ENCODE measurements at regions not wholly inside any gene's neighbourhood (a gene's known extent, or its start where the extent isn't known, plus 50 kb on each side); places are given as distances from the start of the nearest gene placed in this dataset.

DNA sequence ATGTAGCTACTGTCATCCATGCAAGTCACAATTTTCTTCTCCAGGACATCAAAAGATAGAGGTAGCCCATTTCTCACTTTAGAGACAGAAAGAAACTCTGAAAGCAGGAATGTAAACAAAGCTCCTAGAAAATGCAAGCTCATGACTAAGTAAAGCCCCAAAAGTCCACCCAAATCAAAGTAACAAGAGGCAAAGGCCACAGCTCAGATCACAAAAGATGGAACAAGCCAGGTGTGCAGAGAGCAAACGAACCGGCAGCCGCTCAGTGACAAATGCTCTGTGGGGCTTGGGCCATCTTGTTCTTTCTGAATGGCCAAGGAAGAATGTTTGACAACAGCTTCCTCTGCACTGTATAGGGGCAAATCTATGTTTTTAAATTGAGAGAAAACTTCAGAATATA, 201.0 kb downstream of the CYRIA start:
- DNase-seq (ENCODE audit: extremely low read depth, low read depth), result no peak
- TF ChIP-seq, protein P1, sequence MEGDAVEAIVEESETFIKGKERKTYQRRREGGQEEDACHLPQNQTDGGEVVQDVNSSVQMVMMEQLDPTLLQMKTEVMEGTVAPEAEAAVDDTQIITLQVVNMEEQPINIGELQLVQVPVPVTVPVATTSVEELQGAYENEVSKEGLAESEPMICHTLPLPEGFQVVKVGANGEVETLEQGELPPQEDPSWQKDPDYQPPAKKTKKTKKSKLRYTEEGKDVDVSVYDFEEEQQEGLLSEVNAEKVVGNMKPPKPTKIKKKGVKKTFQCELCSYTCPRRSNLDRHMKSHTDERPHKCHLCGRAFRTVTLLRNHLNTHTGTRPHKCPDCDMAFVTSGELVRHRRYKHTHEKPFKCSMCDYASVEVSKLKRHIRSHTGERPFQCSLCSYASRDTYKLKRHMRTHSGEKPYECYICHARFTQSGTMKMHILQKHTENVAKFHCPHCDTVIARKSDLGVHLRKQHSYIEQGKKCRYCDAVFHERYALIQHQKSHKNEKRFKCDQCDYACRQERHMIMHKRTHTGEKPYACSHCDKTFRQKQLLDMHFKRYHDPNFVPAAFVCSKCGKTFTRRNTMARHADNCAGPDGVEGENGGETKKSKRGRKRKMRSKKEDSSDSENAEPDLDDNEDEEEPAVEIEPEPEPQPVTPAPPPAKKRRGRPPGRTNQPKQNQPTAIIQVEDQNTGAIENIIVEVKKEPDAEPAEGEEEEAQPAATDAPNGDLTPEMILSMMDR (IDR thresholded peaks at IDR 0.05; ENCODE audit: low read depth, low read length), result no peak

DNA sequence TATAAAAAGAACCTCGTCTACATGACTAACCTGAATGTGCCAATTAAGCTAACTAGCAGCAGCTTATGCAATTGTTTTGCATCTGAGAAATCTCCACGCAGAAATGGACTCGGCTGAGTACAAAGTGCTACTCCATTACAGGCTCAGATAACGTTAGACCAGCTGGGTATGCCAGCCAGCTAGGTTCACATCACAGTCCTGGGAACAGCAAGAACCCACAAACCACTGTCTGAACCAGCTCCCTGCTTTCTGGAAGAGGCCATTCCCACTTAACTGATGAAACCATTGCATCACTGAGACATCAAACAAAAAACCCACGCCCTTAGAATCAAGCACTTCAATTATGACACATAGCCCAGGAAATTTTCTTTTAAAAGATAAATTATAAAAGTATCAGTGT, 202.7 kb downstream of the CYRIA start:
- TF ChIP-seq, protein P1 (IDR thresholded peaks at IDR 0.05; ENCODE audit: low read depth, low read length), result no peak
- DNase-seq (ENCODE audit: extremely low read depth, low read depth), result no peak

DNA sequence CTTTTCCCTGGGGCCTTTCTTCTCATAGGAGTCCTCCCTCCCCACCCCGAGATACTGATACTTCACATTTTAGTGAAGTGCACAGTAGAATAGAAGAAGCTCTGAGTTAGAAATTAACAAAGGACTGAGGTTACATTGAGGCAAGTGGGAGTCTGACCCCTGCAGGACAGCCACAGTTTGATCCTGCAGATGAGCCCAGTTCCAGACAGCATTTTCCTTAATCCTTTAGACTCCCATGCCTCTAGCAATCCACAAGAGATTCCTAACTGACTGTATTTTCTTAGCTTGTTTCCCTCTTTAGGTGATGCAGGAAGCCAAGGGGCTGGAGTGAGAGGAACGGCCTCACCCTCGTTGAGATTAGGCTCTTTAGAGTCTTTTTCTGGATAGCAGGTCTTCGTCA, 204.0 kb downstream of the CYRIA start:
- no peak for DNase-seq (ENCODE audit: extremely low read depth, low read depth)
- TF ChIP-seq, protein P1 (IDR thresholded peaks at IDR 0.05; ENCODE audit: low read depth, low read length), result no peak

DNA sequence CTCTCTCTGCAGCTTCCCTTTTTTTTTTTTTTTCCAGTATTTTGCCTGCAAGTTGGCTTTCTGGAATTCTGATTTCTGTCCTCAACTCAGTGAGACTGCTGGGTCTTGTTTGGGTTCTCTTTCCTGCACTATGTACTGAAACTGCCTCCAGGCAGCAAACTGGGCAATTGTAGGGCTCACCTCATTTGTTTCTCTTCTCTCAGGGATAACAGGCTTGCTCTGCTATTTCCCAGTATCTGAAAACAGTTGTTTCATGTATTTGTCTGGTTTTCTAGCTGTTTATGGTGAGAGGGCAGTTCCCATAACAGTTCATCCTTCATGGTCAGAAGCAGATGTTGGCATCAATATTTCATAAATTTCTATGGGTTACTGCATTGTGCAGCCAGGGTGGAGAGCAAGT, 206.0 kb downstream of the CYRIA start:
- TF ChIP-seq, protein P1 (IDR thresholded peaks at IDR 0.05; ENCODE audit: low read depth, low read length), result no peak
- DNase-seq (ENCODE audit: extremely low read depth, low read depth), result no peak

DNA sequence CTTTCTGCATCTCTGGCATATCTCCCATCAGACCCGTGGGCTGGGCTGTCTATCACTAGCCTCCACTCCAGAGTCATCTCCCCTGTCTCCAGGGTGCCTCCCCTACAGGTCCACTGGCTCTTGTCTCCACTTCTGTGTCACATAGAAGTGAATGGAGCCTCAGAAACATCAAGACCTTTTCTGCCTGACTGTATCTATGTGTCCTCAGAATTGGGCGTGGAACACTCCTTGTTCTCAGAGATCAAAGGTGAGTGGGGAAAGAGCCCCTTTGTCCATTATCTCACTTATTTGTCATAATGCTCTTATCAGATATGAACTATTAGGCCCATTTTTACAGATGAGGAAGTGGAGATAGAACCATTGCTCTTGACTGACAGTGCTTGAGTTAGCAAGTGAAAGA, 211.0 kb downstream of the CYRIA start:
- no peak for DNase-seq (ENCODE audit: extremely low read depth, low read depth)
- TF ChIP-seq, protein P1 (IDR thresholded peaks at IDR 0.05; ENCODE audit: low read depth, low read length), result no peak

DNA sequence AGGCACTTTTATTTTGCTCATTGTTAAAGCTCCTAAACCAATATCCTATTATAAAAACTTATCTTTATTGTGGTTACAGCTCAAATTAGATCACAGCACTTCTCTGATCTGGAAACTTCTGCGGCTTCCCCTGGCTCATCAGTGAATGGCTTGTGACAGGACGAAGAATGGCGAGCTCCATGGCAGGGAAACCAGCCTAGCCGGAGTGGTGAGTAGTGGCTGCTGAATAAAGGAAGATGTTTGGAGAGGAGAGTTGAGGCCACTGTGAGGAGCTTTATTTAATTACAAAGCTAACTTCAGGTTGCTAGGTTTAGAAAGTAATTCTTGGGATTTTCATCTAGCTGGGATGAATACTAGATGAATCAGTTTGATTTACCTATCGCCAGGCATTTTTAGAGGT, 213.5 kb downstream of the CYRIA start:
- DNase-seq (ENCODE audit: extremely low read depth, low read depth), result no peak
- TF ChIP-seq, protein P1 (IDR thresholded peaks at IDR 0.05; ENCODE audit: low read depth, low read length), result no peak

DNA sequence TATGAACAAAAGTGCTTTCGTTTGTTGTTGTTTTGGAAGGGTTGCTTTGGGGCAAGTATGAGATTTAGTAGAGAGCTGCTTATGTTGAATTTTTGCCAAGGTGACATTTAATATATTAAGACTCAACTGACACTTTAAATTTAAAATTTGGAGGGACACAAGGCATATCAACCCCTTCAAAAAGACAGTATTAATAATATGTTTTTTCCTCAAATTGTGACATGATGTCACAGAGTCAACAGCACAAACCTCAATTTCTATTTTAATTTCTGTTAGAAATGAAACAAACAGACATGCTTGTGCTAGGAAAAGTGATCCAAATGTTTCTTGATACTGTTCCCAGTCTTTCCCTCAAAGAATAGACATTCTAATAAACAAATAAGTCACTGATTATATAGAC, 218.9 kb downstream of the CYRIA start:
- TF ChIP-seq, protein P1 (IDR thresholded peaks at IDR 0.05; ENCODE audit: low read depth, low read length), result no peak
- no peak for DNase-seq (ENCODE audit: extremely low read depth, low read depth)
